NCI-H510A treated with DMSO at 0.1 percent for 48 hours (cell line): ENCODE measurements at regions not wholly inside any gene's neighbourhood (a gene's known extent, or its start where the extent isn't known, plus 50 kb on each side); places are given as distances from the start of the nearest gene placed in this dataset.

Source experiments
- DNase-seq: peaks from one replicate; lab custom pipeline; 2025; lab: John Stamatoyannopoulos, UW

- DNase-seq, result no peak
Observed at GRCh38 chr3:182214416-182214815, 502.7 kb downstream of the SOX2 start.

- no peak for DNase-seq
Observed at GRCh38 chr3:182215881-182216280, 504.2 kb downstream of the SOX2 start.

DNA sequence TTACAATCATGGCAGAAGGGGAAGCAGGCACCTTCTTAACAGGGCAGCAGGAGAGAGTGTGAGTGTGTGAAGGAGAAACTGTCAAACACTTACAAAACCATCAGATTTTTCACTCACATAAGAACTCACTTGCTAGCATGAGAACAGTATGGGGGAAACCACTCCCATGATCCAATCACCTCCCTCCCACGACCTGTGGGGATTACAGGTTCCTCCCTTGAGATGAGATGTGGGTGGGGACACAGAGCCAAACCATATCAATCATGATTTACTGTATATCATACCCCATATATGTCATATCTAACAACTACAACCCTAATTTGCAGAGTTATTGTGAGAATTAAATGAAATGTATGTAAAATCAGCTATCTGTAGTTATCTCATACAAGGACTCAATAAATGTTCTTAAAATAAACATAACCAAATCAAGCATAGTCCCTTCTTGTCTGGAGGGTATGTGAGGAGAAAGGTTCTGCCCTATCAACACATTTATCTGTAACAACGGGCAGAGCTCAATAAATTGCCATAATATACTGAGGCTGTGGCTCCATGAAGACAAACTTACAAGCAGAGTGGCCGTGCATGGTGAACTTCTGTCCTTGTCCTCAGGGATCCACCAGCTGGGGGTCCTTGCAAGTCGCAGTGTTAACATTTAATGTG, 504.7 kb downstream of the SOX2 start:
- DNase-seq, result no peak

DNA sequence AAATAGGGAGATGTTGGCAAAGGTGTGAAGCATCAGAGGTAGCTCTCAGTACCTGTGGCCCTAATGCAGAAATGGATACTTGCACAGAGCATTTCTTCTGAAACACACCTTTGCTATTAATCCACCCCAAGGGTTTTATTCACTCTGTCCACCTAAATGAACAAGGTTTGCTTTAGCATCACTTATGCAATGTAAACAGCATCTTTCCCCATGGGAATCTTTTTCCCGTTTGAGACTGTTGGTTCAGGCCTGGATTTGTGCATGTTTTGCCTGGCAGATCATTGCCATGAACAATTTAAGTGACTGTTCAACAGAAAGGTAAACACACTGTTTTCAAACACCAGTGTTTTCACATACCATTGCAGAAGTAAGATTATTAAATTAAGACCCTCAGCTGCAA, 508.3 kb downstream of the SOX2 start:
- DNase-seq, result no peak

DNA sequence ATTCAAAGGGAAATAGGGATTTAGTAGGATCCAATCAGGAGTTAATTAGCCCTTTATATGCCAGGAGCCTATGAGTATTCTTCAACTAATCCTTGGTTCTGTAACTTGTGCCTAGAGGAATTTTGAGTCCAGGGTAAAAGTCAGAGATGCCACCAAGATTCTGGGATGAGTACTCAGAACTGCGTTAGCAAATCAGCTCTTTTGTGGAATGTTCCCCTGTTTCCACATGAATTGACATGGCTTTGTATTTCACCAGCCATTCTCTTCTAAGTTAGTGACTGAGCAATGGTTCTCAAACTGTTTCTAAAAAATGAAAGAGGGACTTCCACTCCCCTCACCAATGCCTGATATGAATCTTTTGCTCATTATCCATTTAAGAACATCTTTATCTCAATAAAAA, 508.7 kb downstream of the SOX2 start:
- DNase-seq, result no peak

GRCh38 chr3:182226995-182227394, 515.3 kb downstream of the SOX2 start:
- DNase-seq, result no peak

DNA sequence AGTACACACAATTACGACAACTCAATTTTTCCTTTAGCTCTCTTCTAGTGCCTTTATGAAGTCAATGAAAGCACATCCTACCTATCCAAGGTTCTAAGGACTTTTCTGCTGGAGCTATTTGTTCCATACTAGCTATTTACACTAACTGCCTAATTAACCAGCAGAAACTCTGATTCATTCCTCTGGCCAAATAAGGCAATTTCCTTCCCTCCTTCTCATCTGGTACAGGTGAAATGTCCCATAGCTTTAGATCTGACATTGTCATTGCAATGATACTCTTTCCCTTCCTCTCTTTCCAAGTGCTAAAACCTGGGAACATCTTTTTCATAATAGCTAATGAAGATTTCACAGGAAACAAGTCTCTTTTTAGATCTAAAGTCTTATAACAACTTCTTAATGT, 521.7 kb downstream of the SOX2 start:
- no peak for DNase-seq

GRCh38 chr3:182233957-182234356, 522.2 kb downstream of the SOX2 start:
- DNase-seq, result no peak

DNA sequence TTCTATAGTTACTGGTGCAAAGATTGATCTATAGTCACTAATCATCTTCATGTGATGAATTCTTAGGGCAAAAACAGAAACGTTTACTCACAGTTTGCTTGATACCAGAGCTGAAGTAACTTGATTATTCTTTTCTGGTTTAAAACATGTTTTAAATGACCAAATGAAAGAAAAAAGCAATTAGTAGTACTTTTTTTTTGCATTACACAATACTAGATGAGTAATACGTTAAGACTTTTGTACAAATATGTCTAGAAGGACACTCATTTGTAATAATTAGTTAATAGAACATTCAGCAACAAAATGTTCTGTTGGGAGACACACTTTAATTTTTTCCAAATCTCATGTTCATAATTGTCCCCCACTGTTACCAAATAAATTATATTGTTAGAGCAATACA, 523.2 kb downstream of the SOX2 start:
- DNase-seq, result no peak

- no peak for DNase-seq
Observed at GRCh38 chr3:182235504-182235903, 523.8 kb downstream of the SOX2 start.

DNA sequence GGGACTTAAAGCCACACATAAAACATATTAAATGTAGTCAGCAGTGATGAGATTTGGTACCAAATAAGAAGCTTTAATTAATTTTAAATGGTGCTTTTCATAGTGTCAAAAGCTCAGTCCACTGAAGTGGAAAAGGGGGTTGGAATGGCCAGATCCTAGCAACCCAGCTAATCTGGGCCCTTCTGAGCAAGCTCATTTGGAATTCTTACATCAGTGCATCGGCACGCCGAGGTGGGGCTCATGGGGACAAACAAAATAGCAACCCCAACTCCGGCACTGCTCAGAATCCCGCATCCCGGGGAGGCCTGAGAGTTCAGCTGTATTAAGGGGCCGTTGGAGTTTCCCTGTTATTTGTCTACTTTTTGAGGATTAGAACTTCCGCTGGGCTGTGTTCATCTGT, 526.4 kb downstream of the SOX2 start:
- DNase-seq, result no peak

GRCh38 chr3:182239316-182239715, 527.6 kb downstream of the SOX2 start:
- DNase-seq, result no peak

DNA sequence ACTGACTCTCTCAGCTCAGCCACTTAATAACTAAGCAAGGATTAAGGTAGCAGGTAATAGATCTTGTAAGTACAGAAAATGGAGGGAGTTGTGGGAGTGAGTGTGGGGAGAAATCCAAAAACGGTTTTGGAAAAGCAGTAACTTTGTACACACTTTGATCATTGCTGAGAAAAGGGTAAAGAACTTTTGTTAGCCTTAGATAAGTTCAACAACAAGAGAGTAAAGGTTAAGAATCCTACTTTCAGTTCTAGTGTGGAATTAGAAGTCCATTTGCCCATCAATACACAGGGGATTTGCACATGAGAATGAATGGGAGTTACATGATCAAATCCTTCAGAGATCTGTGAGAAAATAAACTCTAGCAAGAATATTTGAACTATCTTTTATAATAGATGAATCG, 528.7 kb downstream of the SOX2 start:
- DNase-seq, result no peak

- DNase-seq, result no peak
Observed at GRCh38 chr3:182241196-182241765, 529.6 kb downstream of the SOX2 start.

DNA sequence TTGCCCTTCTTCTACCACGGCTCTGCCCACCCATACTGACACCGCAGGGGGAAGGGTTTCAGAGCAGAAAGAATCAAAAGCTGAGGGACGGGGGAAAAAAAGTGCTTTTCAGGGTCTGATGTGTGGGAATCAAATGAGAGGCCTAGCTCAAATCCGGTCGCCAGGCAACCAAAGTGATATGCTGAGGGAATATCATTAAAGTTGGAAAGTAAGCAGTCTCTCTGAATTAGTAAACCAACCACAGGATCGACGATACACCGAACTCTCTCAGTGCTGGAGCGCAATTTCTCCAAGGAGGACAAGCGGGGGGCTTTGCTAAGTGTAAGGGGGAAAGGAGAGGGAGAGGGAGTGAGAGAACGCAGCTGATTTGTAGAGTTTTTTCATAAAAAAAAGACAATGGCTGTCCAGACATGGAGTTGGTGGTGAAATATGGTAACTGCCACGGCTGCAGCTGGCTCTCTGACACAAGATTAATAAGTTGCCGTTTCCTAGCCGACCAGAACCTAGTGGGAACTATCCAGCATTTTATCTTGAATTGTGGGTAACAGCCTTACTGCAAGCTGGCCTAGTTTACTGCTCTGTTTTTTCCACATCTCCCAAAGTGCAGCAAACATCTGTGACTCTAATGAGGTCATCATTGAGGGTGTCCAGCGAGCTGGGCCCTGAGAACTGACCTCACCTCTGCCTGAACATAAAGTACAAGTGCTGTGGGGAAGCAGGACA, 530.2 kb downstream of the SOX2 start:
- no peak for DNase-seq

GRCh38 chr3:182242489-182242942, 530.8 kb downstream of the SOX2 start:
- DNase-seq, result no peak

- no peak for DNase-seq
Observed at GRCh38 chr3:182243625-182244024, 531.9 kb downstream of the SOX2 start.

DNA sequence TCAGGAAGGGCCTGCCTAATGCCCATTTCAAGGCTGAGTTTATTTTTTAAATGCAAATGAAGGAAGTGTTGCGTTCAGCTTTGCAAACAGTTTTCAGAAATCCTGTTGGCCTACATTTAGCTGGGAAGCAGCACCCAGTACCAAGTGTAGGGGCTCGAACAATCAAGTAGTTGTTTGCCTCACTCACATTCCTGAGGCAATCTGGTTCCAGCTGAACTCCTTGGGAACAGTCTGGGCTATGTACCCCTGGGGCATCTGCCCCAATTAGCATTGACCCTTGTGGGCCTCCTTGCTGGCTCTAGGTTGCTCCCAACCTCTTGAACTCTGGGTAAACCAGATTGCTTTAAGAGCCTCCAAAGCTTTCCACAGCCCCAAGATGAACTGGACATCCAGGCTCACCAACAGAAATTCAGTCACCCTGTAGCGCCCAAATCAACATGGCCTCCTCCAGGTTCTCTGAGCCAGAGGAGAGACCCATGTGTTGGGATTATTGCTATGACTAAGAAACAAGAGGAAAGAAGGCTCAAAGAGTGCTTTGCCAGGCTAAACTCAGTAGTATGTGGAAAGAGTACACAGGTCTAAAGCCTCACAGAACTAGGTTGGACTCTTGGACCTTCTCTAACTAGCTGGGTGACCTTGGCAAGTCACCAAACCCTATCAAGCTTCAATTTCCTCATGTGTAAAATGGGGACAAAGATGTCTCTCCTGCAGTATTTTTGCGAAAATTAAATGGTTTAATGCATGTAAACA, 532.7 kb downstream of the SOX2 start:
- DNase-seq, result no peak

DNA sequence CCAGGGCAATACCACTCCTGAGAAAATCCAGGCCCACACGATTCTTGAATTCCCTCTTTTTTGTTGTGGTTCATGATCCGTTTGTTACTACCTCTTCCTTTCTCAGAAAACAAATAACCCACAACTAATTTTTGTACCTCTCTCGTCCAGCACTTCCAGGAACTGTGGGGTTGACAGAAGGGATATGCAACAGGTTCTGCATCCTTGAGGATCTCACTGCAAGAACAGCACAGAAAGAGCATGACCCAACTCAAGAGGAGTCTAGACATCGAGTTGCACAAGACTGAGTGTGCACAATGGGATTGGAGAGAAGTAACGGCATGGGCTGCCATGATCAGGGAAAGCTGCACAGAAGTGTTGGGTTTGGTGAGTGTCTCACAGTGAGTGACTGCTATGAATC, 533.3 kb downstream of the SOX2 start:
- DNase-seq, result no peak

GRCh38 chr3:182246870-182247269, 535.1 kb downstream of the SOX2 start:
- DNase-seq, result no peak

GRCh38 chr3:182248349-182248880, 536.7 kb downstream of the SOX2 start:
- no peak for DNase-seq

- DNase-seq, result no peak
Observed at GRCh38 chr3:182252802-182253201, 540.5 kb upstream of the ATP11B start.

GRCh38 chr3:182255158-182255557, 538.1 kb upstream of the ATP11B start:
- no peak for DNase-seq
